Immature natural killer cell (primary cell): ENCODE measurements at regions not wholly inside any gene's neighbourhood (a gene's known extent, or its start where the extent isn't known, plus 50 kb on each side); places are given as distances from the start of the nearest gene placed in this dataset.

Source experiments
- DNase-seq, 3 donors: peaks; one replicate each; pipeline ENCODE4 v3.0.0; 2022; ENCODE audit warnings: mixed read lengths in 1 of 3
- H3K27ac Mint-ChIP-seq, 6 donors: one replicate each; pipeline ENCODE4 v1.8.0; 2020; ENCODE audit warnings: mixed read lengths in 6 of 6, mild to moderate bottlenecking in 5 of 6, inconsistent platforms in 4 of 6, moderate library complexity in 3 of 6
- H3K27me3 Mint-ChIP-seq, 3 donors: one replicate each; pipeline ENCODE4 v1.8.0; 2020 to 2021; ENCODE audit warnings: low read depth in 3 of 3, mild to moderate bottlenecking in 3 of 3, mixed read lengths in 3 of 3, moderate library complexity in 3 of 3, inconsistent platforms in 1 of 3
- H3K36me3 Mint-ChIP-seq, 3 donors: one replicate each; pipeline ENCODE4 v1.8.0; 2020; ENCODE audit warnings: mixed read lengths in 3 of 3, inconsistent platforms in 2 of 3, mild to moderate bottlenecking in 2 of 3
- H3K4me1 Mint-ChIP-seq, 2 donors: one replicate each; pipeline ENCODE4 v1.8.0; 2020; ENCODE audit warnings: inconsistent platforms in 2 of 2, mild to moderate bottlenecking in 2 of 2, mixed read lengths in 2 of 2, moderate library complexity in 1 of 2
- H3K4me3 Mint-ChIP-seq, 5 donors: one replicate each; pipeline ENCODE4 v1.8.0; 2020; ENCODE audit warnings: mild to moderate bottlenecking in 5 of 5, mixed read lengths in 5 of 5, inconsistent platforms in 3 of 5, moderate library complexity in 3 of 5
- H3K9me3 Mint-ChIP-seq, 6 donors: one replicate each; pipeline ENCODE4 v1.8.0; 2020; ENCODE audit warnings: mild to moderate bottlenecking in 6 of 6, mixed read lengths in 6 of 6, inconsistent platforms in 4 of 6, moderate library complexity in 3 of 6

DNA sequence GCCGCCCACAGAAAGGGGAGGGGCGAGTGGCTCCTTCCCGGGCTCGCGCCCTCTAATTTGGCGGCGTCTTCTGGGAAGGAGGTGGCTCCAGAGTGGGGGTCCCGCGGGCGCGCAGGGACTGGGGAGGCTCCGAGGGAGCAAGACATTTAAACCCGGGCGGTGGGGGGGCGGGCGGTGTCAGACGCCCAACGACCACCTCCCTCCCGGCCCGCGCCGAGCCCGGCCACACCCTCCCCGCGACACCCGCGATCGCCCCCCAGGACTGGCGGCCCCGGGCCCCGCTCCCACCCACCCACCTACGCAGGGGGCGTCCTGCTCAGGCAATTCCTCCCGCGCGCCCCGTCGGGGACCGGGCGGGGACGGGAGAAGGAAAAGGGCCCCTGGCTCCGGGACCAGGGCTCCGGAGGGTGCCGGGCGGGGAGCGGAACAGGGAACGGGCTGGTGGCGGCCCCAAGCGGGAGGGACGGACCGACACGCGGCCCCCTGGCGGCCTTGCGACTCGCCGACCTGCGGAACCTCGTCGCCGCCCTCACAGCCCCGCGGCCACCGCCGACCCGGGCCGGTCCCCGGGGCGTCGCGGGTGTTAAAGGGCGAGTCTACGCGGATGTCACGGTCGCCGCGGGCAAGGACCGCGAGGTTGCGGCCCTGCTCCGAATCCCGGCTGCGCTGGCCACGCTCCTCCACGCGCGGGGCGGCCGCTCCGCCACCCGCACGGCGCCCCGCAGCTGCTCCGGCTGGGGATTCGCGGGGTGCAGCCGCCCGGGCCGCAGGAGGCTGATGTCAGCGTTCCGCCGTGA, 94.0 kb upstream of the FMN2 start:
- H3K4me3 Mint-ChIP-seq = peak overlapping the region in 4 of 5 donors; percentile 27 to 71 (median 36)
- H3K9me3 Mint-ChIP-seq = peaks cover 0 to 5% (median 2%) of the 10 kb centered on the region in 6 donors
- H3K27ac Mint-ChIP-seq = no peak overlapping the region
- H3K27me3 Mint-ChIP-seq = peaks cover 13 to 21% (median 20%) of the 10 kb centered on the region in 3 donors
- peaks cover 6 to 7% of the 10 kb centered on the region in 2 donors for H3K4me1 Mint-ChIP-seq
- no peaks in the 10 kb centered on the region for H3K36me3 Mint-ChIP-seq
- DNase-seq = no peak

DNA sequence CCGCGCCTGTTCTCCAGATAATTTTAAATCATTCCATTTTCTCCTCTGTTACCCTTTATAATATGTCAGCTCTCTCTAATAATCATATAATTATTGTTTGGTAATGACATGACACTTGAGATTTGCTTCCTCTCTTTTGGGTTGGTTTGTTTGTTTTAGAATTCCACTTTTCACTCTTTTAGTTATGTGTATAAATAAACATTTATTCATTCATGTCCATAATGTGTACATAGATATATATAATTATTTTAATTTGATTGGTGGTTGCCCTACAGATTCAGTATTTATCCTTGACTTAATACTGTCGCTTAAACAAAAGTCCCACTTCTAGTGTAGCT, 93.4 kb upstream of the FMN2 start:
- Mint-ChIP-seq H3K9me3 (peaks cover 0 to 5% (median 2%) of the 10 kb centered on the region in 6 donors), H3K4me3 (peak overlapping the region in 4 of 5 donors; percentile 24 to 71 (median 36)), H3K4me1 (peaks cover 6 to 7% of the 10 kb centered on the region in 2 donors), H3K36me3 (no peaks in the 10 kb centered on the region), H3K27ac (no peak overlapping the region), H3K27me3 (peaks cover 13 to 21% (median 18%) of the 10 kb centered on the region in 3 donors)
- DNase-seq = no peak

DNA sequence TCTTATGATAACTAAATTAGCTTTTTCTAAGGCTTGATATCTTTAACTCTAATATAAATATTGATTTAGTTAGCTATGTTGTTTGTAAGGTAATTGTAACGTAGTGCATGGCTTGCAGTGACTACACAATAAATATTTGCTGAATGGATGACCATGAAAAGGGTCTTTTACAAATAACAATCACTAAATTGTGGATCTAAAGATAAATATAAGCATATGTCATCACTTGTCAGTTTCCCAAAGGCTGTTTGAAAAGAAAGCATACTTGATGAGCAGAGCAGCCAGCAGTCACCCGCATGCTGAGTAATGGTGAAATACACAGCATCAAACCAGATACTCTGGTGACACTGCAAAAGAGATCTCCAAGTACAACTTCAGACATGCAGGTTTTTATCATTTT, 92.5 kb upstream of the FMN2 start:
- Mint-ChIP-seq H3K4me1 (peaks cover 6 to 7% of the 10 kb centered on the region in 2 donors), H3K36me3 (no peaks in the 10 kb centered on the region)
- no peak for DNase-seq

DNA sequence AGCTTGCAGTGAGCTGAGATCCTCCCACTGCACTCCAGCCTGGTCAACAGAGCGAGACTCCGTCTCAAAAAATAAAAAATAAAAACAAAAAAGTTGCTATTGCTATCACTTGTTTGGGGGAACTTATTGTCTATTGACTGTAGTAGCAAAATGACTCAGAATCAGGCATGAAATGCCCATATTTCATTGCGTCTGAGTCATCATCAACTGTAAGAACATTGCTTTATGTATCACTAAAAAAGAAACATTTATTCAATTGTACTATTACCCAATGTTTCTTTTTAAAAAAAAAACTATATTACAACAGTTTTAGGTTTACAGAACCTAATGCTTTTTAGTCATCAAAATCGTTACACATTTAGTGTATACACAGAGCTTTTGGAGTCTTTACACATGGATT, 91.0 kb upstream of the FMN2 start:
- Mint-ChIP-seq H3K27me3 (peaks cover 7 to 17% (median 13%) of the 10 kb centered on the region in 3 donors), H3K36me3 (no peaks in the 10 kb centered on the region), H3K4me3 (no peak overlapping the region), H3K9me3 (peaks cover 0 to 5% (median 2%) of the 10 kb centered on the region in 6 donors), H3K27ac (no peak overlapping the region), H3K4me1 (peaks cover 6 to 7% of the 10 kb centered on the region in 2 donors)
- DNase-seq = no peak

More for the DNA sequence above, 92.5 kb upstream of the FMN2 start:
- Mint-ChIP-seq H3K4me3 (no peak overlapping the region), H3K27me3 (peaks cover 9 to 18% (median 16%) of the 10 kb centered on the region in 3 donors), H3K27ac (no peak overlapping the region), H3K9me3 (peaks cover 0 to 5% (median 2%) of the 10 kb centered on the region in 6 donors)

DNA sequence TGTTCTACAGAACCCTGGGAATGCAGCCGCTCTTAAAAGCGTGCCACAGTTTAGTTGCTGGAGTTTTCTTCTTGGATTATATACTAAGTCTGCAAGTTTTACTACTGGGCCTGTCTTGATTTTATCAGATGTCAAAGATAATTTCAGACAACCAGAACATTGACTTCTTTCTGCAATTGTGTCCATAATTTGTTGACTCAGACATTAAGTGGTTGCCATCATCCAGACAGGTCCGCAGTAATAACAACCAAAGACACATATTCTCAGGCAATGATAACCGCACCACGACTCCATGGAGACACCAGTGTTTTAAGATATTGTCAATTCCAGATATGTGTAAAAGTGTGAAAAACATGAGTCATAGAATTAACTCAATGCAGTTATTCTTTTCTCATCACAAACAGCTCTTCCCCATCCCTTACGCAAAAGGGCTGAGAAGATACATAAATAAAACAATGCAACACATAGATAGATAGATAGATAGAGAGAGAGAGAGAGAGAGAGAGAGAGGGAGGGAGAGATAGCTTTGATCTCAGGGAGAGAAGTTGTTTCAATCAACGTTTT, 90.4 kb upstream of the FMN2 start:
- peaks cover 5 to 17% (median 15%) of the 10 kb centered on the region in 3 donors for H3K27me3 Mint-ChIP-seq
- no peak overlapping the region for H3K4me3 Mint-ChIP-seq
- DNase-seq = no peak
- H3K27ac Mint-ChIP-seq = no peak overlapping the region
- H3K36me3 Mint-ChIP-seq = no peaks in the 10 kb centered on the region
- H3K4me1 Mint-ChIP-seq = peaks cover 6 to 7% of the 10 kb centered on the region in 2 donors
- H3K9me3 Mint-ChIP-seq = peaks cover 0 to 5% (median 2%) of the 10 kb centered on the region in 6 donors

DNA sequence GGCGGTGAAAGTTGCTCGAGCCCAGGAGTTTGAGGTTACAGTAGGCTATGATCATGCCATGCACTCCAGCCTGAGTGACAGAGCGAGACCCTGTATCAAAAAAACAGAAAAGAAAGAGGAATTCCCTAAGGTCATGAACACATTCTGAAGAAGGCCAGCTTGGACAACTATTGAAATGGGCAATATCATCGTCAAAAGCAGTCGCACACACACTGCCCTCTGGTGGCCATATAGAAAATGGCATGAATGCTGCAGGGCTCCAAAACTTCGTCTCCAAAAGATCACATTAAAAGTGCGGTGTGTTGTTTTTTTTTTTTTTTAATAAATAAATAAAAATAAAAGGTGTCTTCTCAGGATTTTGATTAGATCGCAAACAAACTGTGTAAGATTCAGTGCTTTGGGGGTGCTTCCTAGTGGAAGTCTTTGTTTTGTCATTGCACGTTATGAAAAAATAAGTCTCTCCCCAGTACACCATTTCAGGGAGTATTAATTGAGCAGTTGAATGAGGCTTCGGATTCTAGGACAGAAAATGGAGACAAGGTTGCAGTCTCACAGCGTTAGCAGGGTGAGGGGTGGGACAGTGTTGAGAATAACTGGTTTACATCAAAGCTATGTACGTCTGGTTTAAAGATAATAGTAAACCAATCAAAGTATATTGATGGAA, 87.5 kb upstream of the FMN2 start:
- H3K4me1 Mint-ChIP-seq = no peaks in the 10 kb centered on the region
- H3K27me3 Mint-ChIP-seq = peaks cover 3 to 11% (median 8%) of the 10 kb centered on the region in 3 donors
- no peak for DNase-seq
- H3K36me3 Mint-ChIP-seq = no peaks in the 10 kb centered on the region
- H3K27ac Mint-ChIP-seq = no peak overlapping the region
- peaks cover 0 to 2% (median 0%) of the 10 kb centered on the region in 6 donors for H3K9me3 Mint-ChIP-seq
- no peak overlapping the region for H3K4me3 Mint-ChIP-seq

DNA sequence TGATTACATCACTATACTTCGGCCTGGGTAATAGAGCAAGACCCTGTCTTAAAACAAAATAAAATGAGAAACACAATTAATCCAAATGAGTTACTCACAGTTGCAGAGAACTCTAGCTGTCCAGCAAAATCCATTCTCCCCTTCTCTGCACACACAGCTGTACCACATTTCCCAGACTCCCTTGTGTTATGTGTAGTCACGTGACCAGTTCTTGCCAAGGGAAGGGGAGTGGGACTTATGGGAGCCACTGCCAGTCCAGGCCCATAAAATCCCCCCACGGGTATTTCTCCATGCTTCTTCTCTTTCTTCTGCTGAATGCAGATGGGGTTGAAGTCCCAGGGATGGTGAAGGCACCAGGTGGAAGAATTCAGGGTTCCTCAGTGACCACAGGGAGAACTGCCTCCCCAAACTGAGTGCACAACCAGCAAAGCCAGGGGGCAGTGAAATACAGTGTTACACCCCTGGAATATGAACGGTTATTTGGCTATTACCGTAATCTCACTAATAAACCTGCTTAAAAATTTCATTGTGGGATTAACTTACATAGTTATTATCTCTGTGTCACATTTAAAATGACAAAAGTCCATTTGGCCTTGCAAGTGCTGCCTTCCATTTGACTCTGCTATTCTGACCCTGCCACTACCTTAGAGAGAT, 85.6 kb upstream of the FMN2 start:
- no peaks in the 10 kb centered on the region for H3K36me3 Mint-ChIP-seq
- no peak for DNase-seq
- H3K27me3 Mint-ChIP-seq = peaks cover 3 to 9% (median 5%) of the 10 kb centered on the region in 3 donors
- H3K27ac Mint-ChIP-seq = no peak overlapping the region
- H3K4me1 Mint-ChIP-seq = no peaks in the 10 kb centered on the region
- H3K4me3 Mint-ChIP-seq = no peak overlapping the region
- peaks cover 0 to 6% (median 0%) of the 10 kb centered on the region in 6 donors for H3K9me3 Mint-ChIP-seq

DNA sequence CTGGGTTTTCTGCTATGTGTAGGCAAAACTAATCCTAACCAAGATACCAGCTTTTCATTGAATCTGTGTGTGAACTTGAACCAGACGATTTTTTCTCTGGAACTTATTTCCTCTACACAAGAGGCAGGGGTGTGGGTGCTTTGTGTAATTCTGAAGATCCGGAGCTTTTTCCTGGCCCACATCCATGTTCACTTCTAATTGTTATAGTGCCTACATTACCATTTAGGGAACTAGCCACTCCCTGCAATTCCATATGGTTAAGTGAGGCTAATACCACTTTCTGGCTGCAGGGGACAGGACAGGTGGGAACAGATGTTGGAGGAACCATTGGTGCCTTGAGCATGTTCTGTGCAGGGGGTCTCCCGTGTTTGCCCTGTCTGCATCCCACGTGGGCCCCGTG, 83.4 kb upstream of the FMN2 start:
- Mint-ChIP-seq H3K36me3 (no peaks in the 10 kb centered on the region), H3K9me3 (peaks cover 0 to 5% (median 0%) of the 10 kb centered on the region in 6 donors), H3K27ac (no peak overlapping the region), H3K4me3 (no peak overlapping the region), H3K4me1 (no peaks in the 10 kb centered on the region), H3K27me3 (peaks cover 1 to 9% (median 2%) of the 10 kb centered on the region in 3 donors)
- no peak for DNase-seq

DNA sequence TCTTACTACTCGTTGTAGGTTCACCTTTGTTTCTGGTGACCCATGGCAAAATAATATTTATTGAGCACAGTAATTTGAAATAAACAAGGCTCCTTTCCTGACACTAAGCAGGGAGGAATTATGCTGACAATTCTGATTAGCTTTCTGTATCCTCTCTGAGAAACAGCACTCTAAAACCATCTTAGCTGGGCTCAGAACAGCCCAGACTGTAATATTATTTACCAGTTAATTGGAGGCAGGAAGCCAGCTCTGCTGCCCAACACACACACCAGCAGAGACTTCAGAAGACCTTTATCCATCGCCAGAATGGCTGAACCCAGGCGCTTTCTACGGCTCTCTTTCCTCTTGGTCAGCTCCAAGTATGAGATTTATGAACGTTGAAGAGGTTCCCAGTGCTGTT, 77.6 kb upstream of the FMN2 start:
- no peaks in the 10 kb centered on the region for H3K36me3 Mint-ChIP-seq
- no peak for DNase-seq
- H3K27me3 Mint-ChIP-seq = peaks cover 0 to 4% (median 1%) of the 10 kb centered on the region in 3 donors
- H3K4me1 Mint-ChIP-seq = no peaks in the 10 kb centered on the region
- H3K27ac Mint-ChIP-seq = no peak overlapping the region
- H3K4me3 Mint-ChIP-seq = no peak overlapping the region
- H3K9me3 Mint-ChIP-seq = peaks cover 3 to 16% (median 7%) of the 10 kb centered on the region in 6 donors

DNA sequence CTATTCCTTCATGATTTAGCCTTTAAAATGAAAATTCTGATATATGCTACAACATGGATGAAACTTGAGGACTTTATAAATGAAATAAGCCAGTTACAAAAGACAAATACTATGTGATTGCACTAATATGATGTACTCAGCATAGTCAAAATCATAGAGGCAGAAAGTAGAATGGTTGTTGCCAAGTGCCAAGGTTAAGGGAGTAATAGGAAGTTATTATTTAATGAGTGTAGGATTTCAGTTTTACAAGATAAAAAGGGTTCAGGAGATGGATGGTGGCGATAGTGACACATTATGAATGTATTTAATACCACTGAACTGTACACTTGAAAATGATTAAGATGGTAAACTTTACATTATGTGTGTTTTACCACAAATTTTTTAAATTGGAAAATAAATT, 73.1 kb upstream of the FMN2 start:
- no peak for DNase-seq
- Mint-ChIP-seq H3K36me3 (no peaks in the 10 kb centered on the region), H3K9me3 (peaks cover 3 to 27% (median 9%) of the 10 kb centered on the region in 6 donors), H3K4me3 (no peak overlapping the region), H3K27me3 (peaks cover 0 to 6% (median 2%) of the 10 kb centered on the region in 3 donors), H3K4me1 (no peaks in the 10 kb centered on the region), H3K27ac (no peak overlapping the region)

DNA sequence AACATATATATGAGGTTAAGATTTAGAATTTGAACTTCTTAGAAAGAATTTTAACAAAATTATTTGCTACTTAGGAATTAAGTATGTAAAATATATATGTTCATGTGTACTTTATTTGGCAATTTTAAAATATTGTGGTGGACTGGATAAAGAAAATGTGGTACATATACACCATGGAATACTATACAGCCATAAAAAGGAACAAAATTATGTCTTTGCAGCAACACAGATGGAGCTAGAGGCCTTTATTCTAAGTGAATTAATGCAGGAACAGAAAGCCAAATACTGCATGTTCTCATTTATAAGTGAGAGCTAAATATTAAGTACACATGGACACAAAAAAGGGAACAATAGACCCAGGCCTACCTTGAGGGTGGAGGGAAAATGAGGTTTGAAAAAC, 72.2 kb upstream of the FMN2 start:
- H3K27me3 Mint-ChIP-seq = peaks cover 0 to 6% (median 2%) of the 10 kb centered on the region in 3 donors
- DNase-seq = no peak
- H3K4me1 Mint-ChIP-seq = no peaks in the 10 kb centered on the region
- H3K4me3 Mint-ChIP-seq = no peak overlapping the region
- no peaks in the 10 kb centered on the region for H3K36me3 Mint-ChIP-seq
- H3K27ac Mint-ChIP-seq = no peak overlapping the region
- H3K9me3 Mint-ChIP-seq = peaks cover 3 to 27% (median 9%) of the 10 kb centered on the region in 6 donors

DNA sequence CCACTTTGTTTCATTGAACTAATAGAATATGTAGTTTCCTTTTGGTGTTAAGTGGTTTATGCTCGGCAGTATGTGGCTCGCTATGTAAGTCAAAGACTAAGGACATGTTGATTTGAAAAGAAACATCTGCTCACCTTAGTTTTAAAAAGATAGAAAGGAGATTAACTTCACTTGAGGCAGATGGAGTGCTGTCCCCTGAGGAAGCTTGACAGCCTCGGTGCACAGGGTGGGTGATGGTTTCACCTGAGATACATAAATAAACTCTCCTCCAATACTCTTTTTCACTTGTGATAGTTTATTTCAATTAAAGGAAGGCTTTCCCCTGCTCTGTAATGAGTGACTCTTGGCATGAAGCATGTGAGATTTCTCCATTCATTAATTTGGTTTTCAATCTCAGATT, 70.8 kb upstream of the FMN2 start:
- peaks cover 3 to 27% (median 9%) of the 10 kb centered on the region in 6 donors for H3K9me3 Mint-ChIP-seq
- H3K4me1 Mint-ChIP-seq = no peaks in the 10 kb centered on the region
- H3K27me3 Mint-ChIP-seq = peaks cover 0 to 8% (median 2%) of the 10 kb centered on the region in 3 donors
- DNase-seq = no peak
- no peaks in the 10 kb centered on the region for H3K36me3 Mint-ChIP-seq
- no peak overlapping the region for H3K27ac Mint-ChIP-seq
- no peak overlapping the region for H3K4me3 Mint-ChIP-seq

DNA sequence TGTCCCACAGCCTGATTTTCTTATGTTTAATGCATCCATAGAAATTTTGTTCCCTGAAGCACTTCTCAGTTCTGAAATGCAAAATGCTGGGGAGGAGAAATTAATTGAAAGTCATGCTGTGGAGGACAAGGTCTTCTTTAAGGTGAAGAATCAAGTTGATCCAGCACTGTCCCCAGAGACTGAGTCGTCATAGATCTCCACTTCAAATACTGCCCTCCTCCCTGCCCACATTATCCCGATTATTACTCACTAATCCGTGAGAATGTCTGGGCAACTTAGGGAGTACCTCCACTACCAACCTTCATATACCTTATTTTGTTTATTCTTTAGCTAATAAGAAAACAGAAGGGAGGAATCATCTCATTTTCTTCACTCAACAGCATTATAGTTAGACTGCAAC, 70.0 kb upstream of the FMN2 start:
- DNase-seq = no peak
- H3K27me3 Mint-ChIP-seq = peaks cover 0 to 8% (median 2%) of the 10 kb centered on the region in 3 donors
- H3K4me1 Mint-ChIP-seq = no peaks in the 10 kb centered on the region
- no peaks in the 10 kb centered on the region for H3K36me3 Mint-ChIP-seq
- H3K27ac Mint-ChIP-seq = no peak overlapping the region
- H3K4me3 Mint-ChIP-seq = no peak overlapping the region
- H3K9me3 Mint-ChIP-seq = peaks cover 3 to 27% (median 9%) of the 10 kb centered on the region in 6 donors
